ENCODE measurements at regions not wholly inside any gene's neighbourhood (a gene's known extent, or its start where the extent isn't known, plus 50 kb on each side); places are given as distances from the start of the nearest gene placed in this dataset.

GRCh38 chr4:135917011-135917410 is 1615.3 kb downstream of the PCDH18 start:
- no peak for DNase-seq (ENCODE audit: low spot score)

DNA sequence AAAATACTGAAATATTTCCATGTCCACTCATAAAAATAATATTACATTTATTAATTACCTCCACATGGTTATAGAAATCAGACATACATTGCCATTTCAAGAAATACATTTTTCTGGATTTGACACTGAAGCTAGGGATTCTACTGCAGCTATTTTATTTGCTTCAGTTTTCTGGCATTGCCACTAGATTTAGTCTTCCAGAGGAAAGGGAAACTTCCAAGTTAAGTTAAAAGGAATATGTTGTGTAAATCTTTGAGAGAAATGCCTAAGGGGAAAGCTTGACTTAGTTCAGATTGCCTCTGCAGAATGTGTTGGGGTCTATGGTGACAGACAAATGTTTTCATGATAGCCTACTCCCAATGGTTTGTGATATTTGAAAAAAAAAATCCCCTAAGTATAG is 1631.3 kb downstream of the PCDH18 start:
- no peak for DNase-seq (ENCODE audit: low spot score)

DNA sequence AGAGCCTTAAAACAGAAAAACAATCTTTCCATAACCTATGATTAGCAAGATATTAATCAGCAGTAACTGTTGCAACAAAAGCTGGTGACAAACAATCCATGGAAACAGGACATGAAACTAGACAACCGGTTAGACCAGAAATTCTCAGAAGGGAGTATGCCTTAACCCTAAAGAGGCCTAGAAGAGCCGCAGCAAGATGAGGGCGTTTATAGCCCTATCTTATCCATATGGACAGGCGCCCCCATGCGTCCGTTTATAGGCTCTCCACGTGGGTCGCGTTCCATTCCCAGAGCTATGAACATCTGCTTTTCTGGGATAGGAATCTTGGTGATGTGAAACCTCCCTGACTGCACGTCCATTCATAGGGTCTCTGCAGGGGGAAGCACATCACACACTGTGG is 1662.7 kb upstream of the PABPC4L start:
- DNase-seq (ENCODE audit: low spot score): peak; percentile 6

GRCh38 chr4:135840781-135841180 is 1639.2 kb upstream of the PABPC4L start:
- no peak for DNase-seq (ENCODE audit: low spot score)

DNA sequence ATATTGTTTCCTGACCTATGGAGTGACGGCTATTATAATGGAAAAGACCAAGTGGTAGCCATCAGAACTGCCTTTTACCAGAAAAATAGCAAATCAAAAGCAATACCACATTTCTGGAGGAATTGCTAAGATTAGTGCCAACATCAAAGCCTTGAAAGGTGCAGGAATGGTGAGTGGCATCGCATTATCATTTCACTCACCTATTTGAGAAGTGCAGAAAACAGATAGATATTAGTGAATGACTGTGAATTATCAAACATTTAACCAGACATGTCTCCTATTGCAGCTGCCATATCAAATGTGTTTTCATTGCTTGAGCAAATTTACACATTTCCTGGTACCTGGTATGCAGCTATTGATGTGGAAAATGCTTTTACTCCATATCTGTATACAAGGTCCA is 1638.1 kb upstream of the PABPC4L start:
- no peak for DNase-seq (ENCODE audit: low spot score)

DNA sequence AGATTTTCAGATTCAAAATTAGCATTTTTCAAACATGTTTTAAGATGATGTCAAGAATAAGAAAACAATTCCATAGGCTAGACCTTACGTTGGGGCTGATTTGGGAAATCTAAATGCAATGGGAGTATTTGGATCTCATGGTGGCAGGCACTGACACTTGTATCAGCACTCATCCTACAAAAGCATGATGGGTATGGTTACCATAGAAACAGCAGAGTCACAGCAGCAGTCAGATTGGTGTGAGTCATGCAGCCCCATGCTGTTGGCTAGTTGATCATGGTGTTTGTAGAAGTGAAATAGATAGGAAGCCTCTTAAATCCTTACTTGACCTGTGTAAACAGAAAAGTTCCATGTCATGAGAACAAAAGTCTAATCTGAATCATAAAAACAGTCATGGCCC is 1637.3 kb upstream of the PABPC4L start:
- no peak for DNase-seq (ENCODE audit: low spot score)

DNA sequence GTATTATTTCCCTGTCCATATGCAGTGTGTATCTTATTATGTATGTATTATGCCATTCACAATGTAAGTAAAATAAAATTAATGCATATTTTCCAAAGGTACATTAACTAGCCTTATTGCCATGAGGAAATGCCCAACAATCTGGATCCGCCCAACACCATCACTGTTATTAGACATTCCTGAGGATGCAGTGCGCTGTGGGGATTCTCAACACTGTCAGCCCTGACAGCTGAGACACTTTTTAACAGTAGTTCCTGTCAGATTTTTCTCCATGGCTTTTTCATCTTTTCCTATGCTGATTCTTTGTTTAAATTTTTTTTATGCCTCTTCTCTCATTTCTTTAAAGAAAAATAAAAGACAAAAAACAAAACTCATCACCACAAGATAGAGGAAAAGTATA is 1632.9 kb upstream of the PABPC4L start:
- no peak for DNase-seq (ENCODE audit: low spot score)

- DNase-seq (ENCODE audit: low spot score): no peak
Observed at GRCh38 chr4:135833529-135833928, 1631.9 kb upstream of the PABPC4L start.

- no peak for DNase-seq (ENCODE audit: low spot score)
Observed at GRCh38 chr4:135824759-135825296, 1623.2 kb upstream of the PABPC4L start.

DNA sequence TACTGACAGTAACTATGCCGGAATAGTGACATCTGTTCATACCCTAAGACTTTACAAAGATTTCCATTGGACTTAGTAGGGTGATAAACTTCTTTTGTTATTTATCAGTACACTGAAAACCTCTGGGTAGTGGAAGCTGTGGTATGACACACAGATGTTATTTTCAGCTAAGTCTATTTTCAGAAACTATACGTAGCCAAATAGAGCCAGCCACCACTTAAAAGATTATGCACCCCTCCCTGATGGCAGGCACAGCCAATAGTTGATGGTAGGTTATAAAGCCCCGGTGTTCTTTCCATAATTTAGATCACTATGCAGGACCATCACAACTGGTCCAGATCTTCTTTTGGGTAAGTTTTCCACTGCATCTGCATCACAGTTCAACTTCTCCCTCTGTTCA is 1603.2 kb upstream of the PABPC4L start:
- DNase-seq (ENCODE audit: low spot score): no peak

DNA sequence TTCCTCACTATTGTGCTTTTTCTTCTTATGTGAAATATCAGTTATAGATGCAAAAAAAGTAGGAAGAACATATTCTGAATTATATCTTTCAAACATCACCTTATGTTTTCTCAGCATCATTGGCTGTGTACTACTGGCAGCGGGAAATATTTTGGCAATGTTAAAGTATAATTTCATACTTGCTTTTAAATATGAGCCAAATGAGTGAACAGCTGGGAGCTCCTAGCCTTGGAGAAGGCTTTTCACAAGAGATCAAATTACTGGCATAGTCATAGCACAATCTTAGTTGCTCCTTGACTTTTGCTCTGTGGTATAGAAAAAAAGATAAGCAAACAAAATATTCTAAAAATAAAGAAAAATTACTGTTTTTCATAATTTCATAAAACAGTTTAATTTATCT is 1575.8 kb upstream of the PABPC4L start:
- DNase-seq (ENCODE audit: low spot score): no peak

DNA sequence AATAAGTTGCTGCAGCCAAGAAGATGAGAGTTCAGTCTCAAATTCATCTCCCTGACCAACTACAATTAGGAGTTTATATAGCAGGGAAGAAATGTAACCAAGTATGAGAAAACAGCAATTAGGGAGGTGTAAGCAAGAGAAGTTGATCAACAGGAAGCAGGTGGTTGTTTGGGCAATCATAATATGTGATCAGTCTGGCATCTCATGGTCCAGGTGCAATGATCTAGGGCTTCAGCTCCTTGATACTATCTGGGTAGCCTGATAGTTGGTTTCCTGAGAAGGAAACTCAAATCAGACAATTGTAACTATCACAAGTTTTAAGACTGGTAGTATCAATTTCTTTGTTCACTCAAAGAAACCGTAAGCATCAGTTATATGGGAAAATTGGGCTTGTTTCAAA is 1574.3 kb upstream of the PABPC4L start:
- no peak for DNase-seq (ENCODE audit: low spot score)

DNA sequence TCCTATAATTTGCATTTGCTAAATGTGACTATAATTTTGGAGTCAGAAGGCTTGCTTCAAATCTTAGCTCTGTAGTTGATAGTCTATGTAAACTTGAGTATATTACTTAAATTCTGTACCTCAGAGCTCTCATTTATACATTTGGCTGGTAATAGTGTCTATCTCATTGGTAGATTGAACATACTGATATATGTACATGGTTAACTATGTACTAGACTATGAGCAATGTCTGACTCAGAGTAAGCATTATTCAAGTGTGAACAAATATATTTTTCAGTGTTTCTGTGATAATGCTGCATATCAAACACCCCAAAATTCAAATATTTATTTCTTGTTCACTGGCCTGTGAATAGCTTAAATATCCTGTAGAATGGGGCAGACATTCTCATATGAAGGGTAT is 1568.9 kb upstream of the PABPC4L start:
- no peak for DNase-seq (ENCODE audit: low spot score)

DNA sequence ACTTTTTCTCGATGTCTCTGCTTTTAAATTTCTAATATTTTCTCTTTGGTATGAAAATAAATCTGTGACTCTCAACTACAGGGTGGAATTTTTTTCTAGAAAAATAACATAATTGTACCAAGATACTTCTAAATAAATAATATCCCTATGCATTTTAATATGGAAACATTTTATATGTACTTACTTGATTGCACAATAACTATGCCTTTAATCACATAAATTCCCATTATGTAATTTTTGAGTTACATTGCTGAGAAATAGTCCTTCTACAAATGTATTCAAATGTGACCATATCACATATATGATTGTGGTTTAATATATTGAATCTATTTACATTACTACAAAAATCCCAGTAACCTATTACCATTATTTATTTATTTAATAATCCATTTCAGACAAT is 1543.3 kb upstream of the PABPC4L start:
- DNase-seq (ENCODE audit: low spot score): no peak

DNA sequence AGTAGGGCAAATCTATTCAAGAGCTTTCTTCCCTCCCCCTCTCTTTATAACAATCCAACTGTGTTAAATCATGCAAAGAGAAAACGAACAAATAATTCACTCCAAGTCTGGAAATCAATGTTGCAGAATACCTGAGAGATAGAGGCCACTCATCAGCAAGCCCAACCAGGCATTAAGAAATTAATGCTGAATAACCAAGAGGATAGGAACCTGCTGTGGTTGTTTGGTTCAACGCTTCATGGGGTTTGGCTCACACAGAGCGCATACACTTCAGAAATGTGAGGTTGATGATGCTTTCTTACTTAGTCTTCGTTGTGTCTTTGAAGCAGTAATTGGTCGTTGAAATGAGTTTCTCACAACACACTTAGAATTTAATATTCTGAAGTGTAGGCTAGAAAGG is 1540.0 kb upstream of the PABPC4L start:
- DNase-seq (ENCODE audit: low spot score): no peak

DNA sequence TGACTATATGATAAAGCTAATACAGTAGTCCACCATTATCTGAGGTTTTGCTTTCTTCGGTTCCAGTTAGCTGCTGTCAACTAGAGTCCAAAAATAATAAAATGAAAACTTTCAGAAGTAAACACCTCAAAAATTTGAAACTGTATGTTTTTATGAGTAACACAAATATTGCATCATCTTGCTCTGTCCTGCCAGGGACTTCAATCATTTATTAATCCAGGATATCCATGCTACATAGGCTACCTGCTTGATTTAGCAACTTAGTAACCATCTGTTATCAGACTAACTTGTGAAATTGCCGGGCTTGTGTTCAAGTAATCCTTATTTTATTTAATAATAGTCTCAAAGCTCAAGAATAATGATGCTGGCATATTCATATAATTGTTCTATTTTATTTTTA is 1537.8 kb upstream of the PABPC4L start:
- DNase-seq (ENCODE audit: low spot score): no peak

- DNase-seq (ENCODE audit: low spot score): no peak
Observed at GRCh38 chr4:135735512-135735911, 1533.9 kb upstream of the PABPC4L start.

DNA sequence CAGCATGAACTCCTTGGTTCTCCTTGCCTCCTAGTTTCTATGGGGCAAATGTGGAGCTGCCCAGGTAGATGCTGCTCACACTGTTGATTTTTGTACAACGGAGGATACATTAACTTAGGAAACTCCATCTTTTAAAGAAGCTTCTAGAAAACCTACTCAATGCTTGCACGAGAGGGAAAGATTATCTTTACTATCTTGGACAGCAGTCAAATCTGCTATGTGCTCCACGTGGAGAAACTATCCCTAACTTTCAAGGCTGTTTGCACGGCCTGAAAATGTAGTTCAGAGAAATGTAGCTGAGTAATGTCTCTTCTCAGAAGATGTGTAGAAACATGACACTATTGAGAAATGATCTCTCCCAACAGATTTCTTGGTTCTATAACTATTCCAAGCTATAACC is 1530.9 kb upstream of the PABPC4L start:
- DNase-seq (ENCODE audit: low spot score): no peak

- no peak for DNase-seq (ENCODE audit: low spot score)
Observed at GRCh38 chr4:135731682-135732081, 1530.1 kb upstream of the PABPC4L start.

- DNase-seq (ENCODE audit: low spot score): no peak
Observed at GRCh38 chr4:135724421-135724820, 1522.8 kb upstream of the PABPC4L start.

DNA sequence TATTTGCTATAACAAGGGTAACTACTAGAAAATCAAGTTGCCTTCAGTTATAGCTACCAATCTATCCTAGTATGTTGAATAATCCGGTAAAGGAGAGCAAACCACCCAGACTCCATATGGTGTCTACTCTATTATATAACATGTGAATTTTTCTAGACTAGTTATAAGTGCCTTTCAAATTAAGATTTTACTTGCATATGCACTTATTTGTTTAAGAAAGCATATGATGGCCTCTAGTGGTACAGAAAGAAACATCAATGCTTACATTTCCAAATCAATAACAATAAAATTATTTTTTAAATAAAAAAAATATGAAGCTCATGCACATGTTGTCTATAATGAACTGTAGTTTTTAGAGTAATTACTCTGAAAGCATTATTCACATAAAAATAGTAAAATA is 1516.4 kb upstream of the PABPC4L start:
- no peak for DNase-seq (ENCODE audit: low spot score)

GRCh38 chr4:135705343-135705742 is 1503.8 kb upstream of the PABPC4L start:
- DNase-seq (ENCODE audit: low spot score): no peak

DNA sequence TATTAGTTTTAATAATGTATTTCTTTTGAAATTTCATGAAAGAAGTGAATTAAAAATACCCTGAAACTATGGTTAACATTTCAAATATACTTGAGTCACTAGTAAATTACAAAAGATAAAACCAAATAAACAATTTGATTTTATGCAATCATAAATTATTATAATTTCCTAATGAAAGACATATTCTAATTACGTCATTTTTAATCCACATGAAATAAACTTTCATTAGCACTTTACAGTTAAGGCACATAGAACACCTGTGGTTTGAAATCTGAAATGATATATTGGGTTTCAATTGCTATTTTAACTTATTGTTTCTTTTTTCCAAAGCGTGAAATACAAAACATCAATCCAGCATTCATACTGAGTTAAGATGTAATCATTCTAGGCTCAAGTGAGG is 1492.5 kb upstream of the PABPC4L start:
- no peak for DNase-seq (ENCODE audit: low spot score)

DNA sequence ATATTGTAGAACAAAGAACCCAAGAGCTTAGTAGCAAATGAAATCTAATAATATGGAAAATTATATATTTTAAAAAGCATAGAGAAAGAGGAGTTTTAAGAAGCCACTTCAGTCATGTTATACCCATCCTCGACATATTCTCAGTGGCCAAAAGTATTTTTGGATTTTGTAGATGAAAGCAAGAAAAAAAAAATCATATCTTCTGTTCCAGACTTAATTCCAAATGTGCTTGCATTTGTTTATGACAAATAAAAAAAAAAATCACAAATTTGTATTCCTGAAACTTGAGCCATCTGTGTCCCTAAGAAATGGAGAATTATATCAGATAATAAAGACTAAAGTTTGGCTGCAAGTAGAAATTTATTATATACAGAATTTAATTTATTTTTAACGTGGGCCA is 1482.4 kb upstream of the PABPC4L start:
- DNase-seq (ENCODE audit: low spot score): no peak

GRCh38 chr4:135672202-135672601 is 1470.6 kb upstream of the PABPC4L start:
- DNase-seq (ENCODE audit: low spot score): no peak
